ENCODE measurements at regions not wholly inside any gene's neighbourhood (a gene's known extent, or its start where the extent isn't known, plus 50 kb on each side); places are given as distances from the start of the nearest gene placed in this dataset.

DNA sequence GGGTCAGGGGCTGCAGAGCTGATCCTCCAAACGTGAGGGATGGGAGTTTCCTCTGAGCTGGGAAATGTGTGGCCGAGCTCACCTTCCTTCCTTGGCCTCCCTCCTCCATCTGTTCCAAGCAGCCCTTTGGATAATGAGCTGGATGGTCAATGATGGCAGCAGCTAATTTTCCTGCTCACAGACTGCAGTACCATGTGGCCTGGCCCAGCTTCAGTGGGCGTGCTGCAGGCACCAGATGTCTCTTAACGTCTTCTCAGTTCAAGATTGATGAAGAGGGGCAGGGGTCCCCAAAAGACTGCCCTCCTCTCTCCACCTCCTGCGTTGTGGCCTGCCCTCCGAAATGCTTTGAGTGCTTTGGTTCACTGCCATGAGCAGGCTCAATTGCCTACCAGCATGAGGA is 86.0 kb downstream of the UBIAD1 start:
- TF ChIP-seq, protein P1, sequence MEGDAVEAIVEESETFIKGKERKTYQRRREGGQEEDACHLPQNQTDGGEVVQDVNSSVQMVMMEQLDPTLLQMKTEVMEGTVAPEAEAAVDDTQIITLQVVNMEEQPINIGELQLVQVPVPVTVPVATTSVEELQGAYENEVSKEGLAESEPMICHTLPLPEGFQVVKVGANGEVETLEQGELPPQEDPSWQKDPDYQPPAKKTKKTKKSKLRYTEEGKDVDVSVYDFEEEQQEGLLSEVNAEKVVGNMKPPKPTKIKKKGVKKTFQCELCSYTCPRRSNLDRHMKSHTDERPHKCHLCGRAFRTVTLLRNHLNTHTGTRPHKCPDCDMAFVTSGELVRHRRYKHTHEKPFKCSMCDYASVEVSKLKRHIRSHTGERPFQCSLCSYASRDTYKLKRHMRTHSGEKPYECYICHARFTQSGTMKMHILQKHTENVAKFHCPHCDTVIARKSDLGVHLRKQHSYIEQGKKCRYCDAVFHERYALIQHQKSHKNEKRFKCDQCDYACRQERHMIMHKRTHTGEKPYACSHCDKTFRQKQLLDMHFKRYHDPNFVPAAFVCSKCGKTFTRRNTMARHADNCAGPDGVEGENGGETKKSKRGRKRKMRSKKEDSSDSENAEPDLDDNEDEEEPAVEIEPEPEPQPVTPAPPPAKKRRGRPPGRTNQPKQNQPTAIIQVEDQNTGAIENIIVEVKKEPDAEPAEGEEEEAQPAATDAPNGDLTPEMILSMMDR (conservative IDR thresholded peaks at IDR 0.05 in 1 of 2, IDR thresholded peaks at IDR 0.05 in 1 of 2; ENCODE audit: extremely low read depth in 1 of 2, insufficient read depth in 1 of 2, low read depth in 1 of 2, low read length in 2 of 2) = no peak
- TF ChIP-seq EZH2 (IDR thresholded peaks at IDR 0.05; ENCODE audit: borderline replicate concordance, low read length) = no peak
